K562 (cell line): ENCODE measurements at regions not wholly inside any gene's neighbourhood (a gene's known extent, or its start where the extent isn't known, plus 50 kb on each side); places are given as distances from the start of the nearest gene placed in this dataset.

ENCODE experiments used
- CTCF ChIP-seq, 3 experiments: IDR thresholded peaks in 2 of 3; conservative IDR thresholded peaks in 1 of 3; 2 replicates each; pipeline ENCODE4 v1.5.1; 2011 to 2012; ENCODE audit warnings: low read length in 3 of 3, mild to moderate bottlenecking in 3 of 3, control low read depth in 2 of 3, improper control_type of control experiment in 1 of 3, inconsistent platforms in 1 of 3, low read depth in 1 of 3, mixed read lengths in 1 of 3, moderate library complexity in 1 of 3; ENCODE audit not compliant: insufficient read depth in 2 of 3
- JUN ChIP-seq, 2 experiments: sonication (generic) in 1 of 2; formaldehyde crosslinking in 1 of 2; IDR thresholded peaks; 2 replicates each; pipeline versions ENCODE4 v1.6.1 to v1.8.0; 2012 to 2022; ENCODE audit warnings: borderline replicate concordance in 2 of 2, mild to moderate bottlenecking in 2 of 2, improper control_type of control experiment in 1 of 2, low read depth in 1 of 2, low read length in 1 of 2, missing genetic modification reagents in 1 of 2
- MBD2 ChIP-seq: sonication (generic); IDR thresholded peaks from 2 replicates; pipeline ENCODE4 v1.6.1; 2016; ENCODE audit warnings: low read depth, borderline replicate concordance

GRCh38 chr2:16477648-16478047 lies 188.0 kb downstream of the CYRIA start:
- TF ChIP-seq JUN (IDR thresholded peaks at IDR 0.05; ENCODE audit: borderline replicate concordance, low read depth, low read length) (no peak), JUN (CRISPR knock-in tag; IDR thresholded peaks at IDR 0.05; ENCODE audit: borderline replicate concordance) (no peak), MBD2 (no peak), CTCF (IDR thresholded peaks at IDR 0.05 in 2 of 3, conservative IDR thresholded peaks at IDR 0.05 in 1 of 3; ENCODE audit: insufficient read depth in 2 of 3, low read depth in 1 of 3, low read length in 3 of 3) (no peak)
